Right atrium auricular region (tissue), 2 donors: ENCODE measurements at regions not wholly inside any gene's neighbourhood (a gene's known extent, or its start where the extent isn't known, plus 50 kb on each side); places are given as distances from the start of the nearest gene placed in this dataset.
"Not testable (repeated sequence)": the region's sequence is repeated elsewhere in the genome, so short reads cannot be mapped to it uniquely, and the experiment has no call there.

Experiments used
- DNase-seq: peaks from one replicate; pipeline ENCODE4 v3.0.0-alpha.2; 2019; ENCODE audit warnings: low spot score
- H3K27ac ChIP-seq, 2 donors: fragments of 200-600 bp; sonication (generic); 1 replicate in 1 of 2; 2 replicates in 1 of 2; pipeline ENCODE4 v1.5.1; 2016 to 2019
- H3K27me3 ChIP-seq, 2 donors: fragments of 200-600 bp; sonication (generic); one replicate each; pipeline versions ENCODE4 v1.5.1 to v1.6.0; 2017 to 2019
- H3K36me3 ChIP-seq: fragments of 200-600 bp; sonication (generic); one replicate; pipeline ENCODE4 v1.5.1; 2016
- H3K4me1 ChIP-seq, 2 donors: fragments of 200-600 bp; sonication (generic); one replicate each; pipeline versions ENCODE4 v1.5.1 to v1.6.0; 2017 to 2019
- H3K4me3 ChIP-seq, 2 donors: fragments of 200-600 bp; sonication (generic); 1 replicate in 1 of 2; 2 replicates in 1 of 2; pipeline ENCODE4 v1.5.1; 2017 to 2019; ENCODE audit warnings: mild to moderate bottlenecking in 1 of 2, moderate library complexity in 1 of 2
- H3K9me3 ChIP-seq, 2 donors: fragments of 200-600 bp; sonication (generic); one replicate each; pipeline ENCODE4 v1.5.1; 2019
- CTCF ChIP-seq, 2 donors: fragments of 200-600 bp; sonication (generic); IDR thresholded peaks; one replicate each; pipeline ENCODE4 v1.5.1; 2019; ENCODE audit warnings: antibody characterized with exemption in 2 of 2

GRCh38 chr5:25974451-25974850, 1063.9 kb downstream of the CDH9 start:
- no peaks in the 10 kb centered on the region for H3K9me3 ChIP-seq
- H3K4me1 ChIP-seq, result no peaks in the 10 kb centered on the region
- no peak overlapping the region for H3K27ac ChIP-seq
- DNase-seq, result no peak
- H3K27me3 ChIP-seq, result no peaks in the 10 kb centered on the region
- H3K36me3 ChIP-seq, result no peaks in the 10 kb centered on the region
- no peak overlapping the region for H3K4me3 ChIP-seq
- no peak for TF ChIP-seq CTCF (IDR thresholded peaks at IDR 0.05)

DNA sequence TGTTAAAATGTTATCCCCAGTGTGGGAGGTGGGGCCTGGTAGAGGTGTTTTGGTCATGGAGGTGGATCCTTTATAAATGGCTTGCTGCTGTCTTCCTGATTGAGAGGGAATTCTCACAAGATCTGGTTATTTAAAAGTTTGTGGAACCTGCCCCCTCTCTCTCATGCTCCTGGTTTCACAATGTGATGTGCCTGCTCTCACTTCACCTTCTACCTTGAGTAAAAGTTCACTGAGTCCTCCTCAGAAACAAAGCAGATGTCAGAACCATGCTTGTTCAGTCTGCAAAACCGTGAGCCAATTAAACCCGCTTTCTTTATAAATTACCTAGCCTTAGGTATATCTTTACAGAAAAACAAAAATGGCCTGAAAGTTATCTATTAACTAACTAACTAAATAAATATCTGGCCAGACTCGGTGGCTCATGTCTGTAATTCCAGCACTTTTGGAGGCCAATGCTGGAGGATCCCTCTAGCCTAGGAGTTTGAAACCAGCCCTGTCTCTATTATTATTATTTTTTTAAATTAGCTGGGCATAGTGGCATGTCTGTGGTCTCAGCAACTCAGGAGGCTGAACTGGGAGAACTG, 1067.4 kb downstream of the CDH9 start:
- no peaks in the 10 kb centered on the region for H3K27me3 ChIP-seq
- no peaks in the 10 kb centered on the region for H3K4me1 ChIP-seq
- no peak overlapping the region for H3K27ac ChIP-seq
- H3K36me3 ChIP-seq, result no peaks in the 10 kb centered on the region
- H3K4me3 ChIP-seq, result no peak overlapping the region
- no peak for DNase-seq
- H3K9me3 ChIP-seq, result peaks cover 0 to 12% of the 10 kb centered on the region in 2 donors
- no peak for TF ChIP-seq CTCF (IDR thresholded peaks at IDR 0.05)

- H3K4me1 ChIP-seq, H3K27me3 ChIP-seq, DNase-seq, H3K4me3 ChIP-seq, H3K36me3 ChIP-seq, H3K27ac ChIP-seq: not testable (repeated sequence)
- H3K9me3 ChIP-seq, result peaks cover 0 to 21% of the 10 kb centered on the region in 2 donors
Observed at GRCh38 chr5:25969042-25969441, 1069.3 kb downstream of the CDH9 start.

- Histone ChIP-seq H3K36me3 (no peaks in the 10 kb centered on the region), H3K27ac (no peak overlapping the region), H3K9me3 (peaks cover 0 to 17% of the 10 kb centered on the region in 2 donors), H3K4me3 (no peak overlapping the region), H3K4me1 (no peaks in the 10 kb centered on the region), H3K27me3 (no peaks in the 10 kb centered on the region)
- TF ChIP-seq CTCF (IDR thresholded peaks at IDR 0.05), result no peak
- DNase-seq, result no peak
Observed at GRCh38 chr5:25964009-25964372, 1074.4 kb downstream of the CDH9 start.

GRCh38 chr5:25963251-25964008, 1075.0 kb downstream of the CDH9 start:
- no peak for TF ChIP-seq CTCF (IDR thresholded peaks at IDR 0.05)
- no peaks in the 10 kb centered on the region for H3K27me3 ChIP-seq
- H3K36me3 ChIP-seq, result no peaks in the 10 kb centered on the region
- no peak overlapping the region for H3K4me3 ChIP-seq
- DNase-seq, result peak; percentile 66
- H3K9me3 ChIP-seq, result peaks cover 0 to 15% of the 10 kb centered on the region in 2 donors
- no peaks in the 10 kb centered on the region for H3K4me1 ChIP-seq
- no peak overlapping the region for H3K27ac ChIP-seq

DNA sequence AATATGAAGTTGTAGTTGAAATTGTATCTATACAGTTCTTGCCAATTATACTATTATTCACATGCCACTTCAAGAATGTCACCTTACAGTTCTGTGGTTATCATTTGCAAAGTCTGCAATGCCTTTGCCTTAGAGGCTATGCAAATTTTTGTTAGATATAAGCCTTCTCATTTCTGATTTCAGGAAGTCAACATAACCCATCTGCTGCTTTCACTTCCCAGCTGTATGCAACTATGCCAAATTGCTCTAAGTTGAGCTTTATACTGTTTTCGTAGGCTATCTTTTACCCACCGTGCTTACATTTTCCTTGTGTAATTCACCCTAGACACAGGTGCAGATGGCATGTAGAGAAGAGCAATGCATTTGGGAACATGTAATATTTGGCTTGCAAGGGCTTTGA, 1083.0 kb downstream of the CDH9 start:
- Histone ChIP-seq H3K27ac (no peak overlapping the region), H3K4me3 (no peak overlapping the region), H3K36me3 (no peaks in the 10 kb centered on the region), H3K27me3 (no peaks in the 10 kb centered on the region), H3K9me3 (no peaks in the 10 kb centered on the region), H3K4me1 (no peaks in the 10 kb centered on the region)
- TF ChIP-seq CTCF (IDR thresholded peaks at IDR 0.05), result no peak
- DNase-seq, result no peak
